IMR-90 (cell line): ENCODE measurements at regions not wholly inside any gene's neighbourhood (a gene's known extent, or its start where the extent isn't known, plus 50 kb on each side); places are given as distances from the start of the nearest gene placed in this dataset.
"Not testable (repeated sequence)": the region's sequence is repeated elsewhere in the genome, so short reads cannot be mapped to it uniquely, and the experiment has no call there.

ENCODE experiments used
- ATAC-seq: fragments of 200-7000 bp; cut with Tn5 transposase; 2 replicates; pipeline ENCODE4 v1.9.1; 2020; ENCODE audit warnings: low read depth, mild to moderate bottlenecking, moderate library complexity
- BruUV-seq: library from RNA; stranded (reverse); fragments of 400-500 nt; replicated peaks from 2 replicates; lab custom pipeline; 2021; lab: Mats Ljungman, UMichigan
- CTCF ChIA-PET: fragments of 300-600 bp; formaldehyde crosslinking; extraction: SDS; loops from one replicate; lab custom pipeline; 2021; ENCODE audit warnings: antibody characterized with exemption; lab: Yijun Ruan, JAX
- POLR2A ChIA-PET: fragments of 300-600 bp; sonication (Branson Sonifier 250); formaldehyde crosslinking; loops from one replicate; lab custom pipeline; 2022; ENCODE audit warnings: antibody characterized with exemption; ENCODE audit not compliant: unreplicated experiment; lab: Charles Lee
- DNase-seq: peaks from one replicate; pipeline ENCODE4 v3.0.0; 2013
- H2AFZ ChIP-seq: replicated peaks from 2 replicates; pipeline ENCODE3; 2013; ENCODE audit warnings: low read length, mild to moderate bottlenecking; ENCODE audit not compliant: poor library complexity
- H2AK5ac ChIP-seq: 2 replicates; pipeline ENCODE4 v1.6.1; 2013; ENCODE audit warnings: low read depth, low read length, inconsistent platforms
- H2AK9ac ChIP-seq: replicated peaks from 2 replicates; pipeline ENCODE3; 2013; ENCODE audit warnings: mild to moderate bottlenecking, low read depth, low read length, moderate library complexity; ENCODE audit not compliant: poor library complexity
- H2BK120ac ChIP-seq: 2 replicates; pipeline ENCODE4 v1.6.1; 2013; ENCODE audit warnings: low read depth, low read length, inconsistent platforms
- H2BK15ac ChIP-seq: 3 replicates; pipeline ENCODE4 v1.6.1; 2013; ENCODE audit warnings: low read depth, low read length, inconsistent platforms
- H2BK20ac ChIP-seq: 2 replicates; pipeline ENCODE4 v1.6.1; 2013; ENCODE audit warnings: low read depth, mild to moderate bottlenecking, inconsistent platforms, low read length, moderate library complexity
- H2BK5ac ChIP-seq: 2 replicates; pipeline ENCODE4 v1.6.1; 2013; ENCODE audit warnings: mild to moderate bottlenecking, low read depth, low read length, inconsistent platforms; ENCODE audit not compliant: poor library complexity, severe bottlenecking
- H3K14ac ChIP-seq: replicated peaks from 2 replicates; pipeline ENCODE4 v1.6.1; 2013; ENCODE audit warnings: low read depth, low read length, inconsistent platforms
- H3K18ac ChIP-seq: 2 replicates; pipeline ENCODE4 v1.6.1; 2013; ENCODE audit warnings: low read depth, low read length, control low read depth
- H3K23ac ChIP-seq: 2 replicates; pipeline ENCODE4 v1.6.1; 2013; ENCODE audit warnings: low read depth, low read length, inconsistent platforms
- H3K27ac ChIP-seq: 2 replicates; pipeline ENCODE4 v1.5.1; 2013; ENCODE audit warnings: mild to moderate bottlenecking, control low read depth, low read length; ENCODE audit not compliant: insufficient read depth
- H3K27me3 ChIP-seq: 2 replicates; pipeline ENCODE4 v1.6.1; 2013; ENCODE audit warnings: low read length; ENCODE audit not compliant: control insufficient read depth, insufficient read depth
- H3K36me3 ChIP-seq: 2 replicates; pipeline ENCODE4 v1.6.1; 2013; ENCODE audit warnings: low read length, mixed read lengths; ENCODE audit not compliant: control insufficient read depth, insufficient read depth
- H3K4ac ChIP-seq: 2 replicates; pipeline ENCODE4 v1.6.1; 2013; ENCODE audit warnings: low read depth, low read length, inconsistent platforms
- H3K4me1 ChIP-seq: 2 replicates; pipeline ENCODE4 v1.6.1; 2013; ENCODE audit warnings: low read length, mixed read lengths; ENCODE audit not compliant: control insufficient read depth, insufficient read depth
- H3K4me2 ChIP-seq: 2 replicates; pipeline ENCODE4 v1.6.1; 2013; ENCODE audit warnings: low read depth, mild to moderate bottlenecking, control low read depth, low read length, moderate library complexity
- H3K4me3 ChIP-seq: 2 replicates; pipeline ENCODE4 v1.5.1; 2013; ENCODE audit warnings: low read depth, mild to moderate bottlenecking, control low read depth, low read length, moderate library complexity; ENCODE audit not compliant: insufficient read depth
- H3K56ac ChIP-seq: 2 replicates; pipeline ENCODE4 v1.6.1; 2013; ENCODE audit warnings: low read length, inconsistent platforms; ENCODE audit not compliant: insufficient read depth; ENCODE audit errors: extremely low read depth
- H3K79me1 ChIP-seq, 2 experiments: 2 replicates each; pipeline ENCODE4 v1.6.1; 2013; ENCODE audit warnings: low read length in 2 of 2, inconsistent platforms in 1 of 2, low read depth in 1 of 2
- H3K9ac ChIP-seq: 2 replicates; pipeline ENCODE4 v1.6.1; 2013; ENCODE audit warnings: low read depth, low read length, control low read depth
- H3K9me1 ChIP-seq: 2 replicates; pipeline ENCODE4 v1.6.1; 2013; ENCODE audit warnings: low read length, inconsistent platforms; ENCODE audit not compliant: insufficient read depth
- H3K9me3 ChIP-seq: 2 replicates; pipeline ENCODE4 v1.6.1; 2013; ENCODE audit warnings: low read length; ENCODE audit not compliant: control insufficient read depth, insufficient read depth
- H4K20me1 ChIP-seq: 2 replicates; pipeline ENCODE4 v1.6.1; 2013; ENCODE audit warnings: low read length, inconsistent platforms; ENCODE audit not compliant: insufficient read depth
- H4K5ac ChIP-seq: 2 replicates; pipeline ENCODE4 v1.6.1; 2013; ENCODE audit warnings: mild to moderate bottlenecking, low read depth, low read length, control low read depth
- H4K8ac ChIP-seq, 2 experiments: 2 replicates each; pipeline ENCODE4 v1.6.1; 2013; ENCODE audit warnings: low read depth in 2 of 2, low read length in 2 of 2, control low read depth in 1 of 2, inconsistent platforms in 1 of 2
- H4K91ac ChIP-seq: 2 replicates; pipeline ENCODE4 v1.6.1; 2013; ENCODE audit warnings: low read depth, low read length, inconsistent platforms; ENCODE audit not compliant: insufficient read depth
- WGBS, 2 experiments: methylation state at CpG; one replicate each; pipeline versions ENCODE4 v1.1.5 to v1.1.7; 2013; ENCODE audit warnings: missing lambda C conversion rate in 2 of 2; ENCODE audit not compliant: insufficient read length in 1 of 2; ENCODE audit errors: extremely low coverage in 2 of 2; 5-methylcytosine and 5-hydroxymethylcytosine counted together
- dilution Hi-C: fragments of 300-500 bp; cut with HindIII; formaldehyde crosslinking; loops from one replicate; pipeline ENCODE4 v1.14.3; 2018; ENCODE audit warnings: low sequenced_read_pairs; ENCODE audit not compliant: unreplicated experiment
- in situ Hi-C: fragments of 300-500 bp; cut with MboI; formaldehyde crosslinking; loops from 3 replicates; pipeline ENCODE4 v1.14.3; 2019; ENCODE audit warnings: low sequenced_read_pairs, inconsistent platforms, mixed read lengths
- intact Hi-C: fragments of 100-400 bp; cut with micrococcal nuclease; formaldehyde crosslinking; loops from 2 replicates; pipeline ENCODE4 v1.10.0; 2022

DNA sequence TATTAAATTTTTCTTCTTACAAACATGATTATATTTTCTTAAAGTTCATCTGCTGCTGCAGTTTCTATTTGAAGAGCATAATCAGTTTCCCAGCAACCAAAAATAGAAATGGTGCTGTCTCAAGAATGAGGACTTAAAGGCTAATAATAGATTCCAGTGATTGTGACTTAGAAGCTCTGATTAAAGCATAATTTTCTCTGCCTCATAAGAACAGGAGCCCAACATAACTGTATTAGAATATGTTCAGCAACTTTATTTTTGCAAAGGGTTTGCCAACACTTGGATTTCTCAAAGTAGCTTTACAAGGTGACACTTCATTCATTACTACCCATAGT lies 227.9 kb downstream of the SPATA31A1 start:
- H2BK120ac ChIP-seq, H2AK5ac ChIP-seq, H3K9ac ChIP-seq, H3K27ac ChIP-seq, H2BK20ac ChIP-seq, H2AK9ac ChIP-seq, H3K18ac ChIP-seq, H3K14ac ChIP-seq, H4K5ac ChIP-seq, H3K56ac ChIP-seq, POLR2A ChIA-PET, H3K9me1 ChIP-seq, H3K23ac ChIP-seq, intact Hi-C loops, H4K91ac ChIP-seq, BruUV-seq, H3K9me3 ChIP-seq, H3K27me3 ChIP-seq, CTCF ChIA-PET, dilution Hi-C loops, H3K4me3 ChIP-seq, H2BK15ac ChIP-seq, DNase-seq, in situ Hi-C loops, H3K4ac ChIP-seq, H3K79me1 ChIP-seq, H3K4me1 ChIP-seq, ATAC-seq, H2AFZ ChIP-seq, H4K8ac ChIP-seq, H3K36me3 ChIP-seq, H2BK5ac ChIP-seq, H3K4me2 ChIP-seq, H4K20me1 ChIP-seq: not testable (repeated sequence)

GRCh38 chr9:39585233-39585632 lies 229.8 kb downstream of the SPATA31A1 start:
- intact Hi-C loops, dilution Hi-C loops: not testable (repeated sequence)

More at GRCh38 chr9:39585233-39585632, 229.8 kb downstream of the SPATA31A1 start:
- H2BK5ac ChIP-seq, H3K4me1 ChIP-seq, H2AFZ ChIP-seq, H3K9me1 ChIP-seq, H3K14ac ChIP-seq, H3K18ac ChIP-seq, H4K8ac ChIP-seq, H2AK9ac ChIP-seq, H4K91ac ChIP-seq, H3K23ac ChIP-seq, H2BK15ac ChIP-seq, H3K27me3 ChIP-seq, H3K56ac ChIP-seq, H3K9ac ChIP-seq, H4K20me1 ChIP-seq, H3K36me3 ChIP-seq, H3K79me1 ChIP-seq, H3K4me3 ChIP-seq, H2BK120ac ChIP-seq, POLR2A ChIA-PET, H3K4ac ChIP-seq, CTCF ChIA-PET, H2AK5ac ChIP-seq, H3K4me2 ChIP-seq, ATAC-seq, H3K27ac ChIP-seq, H3K9me3 ChIP-seq, H2BK20ac ChIP-seq, DNase-seq, in situ Hi-C loops, H4K5ac ChIP-seq, BruUV-seq: not testable (repeated sequence)
- WGBS, 2 experiments: no CpG with 5 or more reads among the region's 7 CpGs
